CD14-positive monocyte (primary cell): ENCODE measurements at regions not wholly inside any gene's neighbourhood (a gene's known extent, or its start where the extent isn't known, plus 50 kb on each side); places are given as distances from the start of the nearest gene placed in this dataset.
A peak's percentile ranks its signal among the peaks of the same experiment; 100 is the strongest.

ENCODE experiments used
- DNase-seq, 3 donors: peaks; one replicate each; pipeline ENCODE4 v3.0.0-alpha.2; 2011 to 2022
- H2AFZ ChIP-seq: 2 replicates; pipeline ENCODE4 v1.6.0; 2012; ENCODE audit warnings: mild to moderate bottlenecking, low read depth, low read length, inconsistent platforms; ENCODE audit not compliant: insufficient read depth, poor library complexity, severe bottlenecking
- H3K27ac ChIP-seq, 2 donors: 1 replicate in 1 of 2; 2 replicates in 1 of 2; pipeline ENCODE4 v1.5.1; 2012 to 2013; ENCODE audit warnings: low read length in 2 of 2, control low read depth in 1 of 2, inconsistent platforms in 1 of 2, low read depth in 1 of 2, mild to moderate bottlenecking in 1 of 2
- H3K27me3 ChIP-seq, 2 donors: one replicate each; pipeline versions ENCODE4 v1.6.0 to v1.6.1; 2011 to 2013; ENCODE audit warnings: low read length in 2 of 2; ENCODE audit not compliant: control insufficient read depth in 2 of 2, insufficient read depth in 2 of 2
- H3K36me3 ChIP-seq, 2 donors: replicated peaks in 1 of 2; 1 replicate in 1 of 2; 2 replicates in 1 of 2; pipeline versions ENCODE4 v1.5.1 to v1.6.1; 2012 to 2013; ENCODE audit warnings: low read length in 2 of 2, control low read depth in 1 of 2, inconsistent platforms in 1 of 2, mild to moderate bottlenecking in 1 of 2; ENCODE audit not compliant: insufficient read depth in 2 of 2, control insufficient read depth in 1 of 2
- H3K4me1 ChIP-seq, 2 donors: 1 replicate in 1 of 2; 2 replicates in 1 of 2; pipeline versions ENCODE4 v1.5.1 to v1.6.1; 2012 to 2013; ENCODE audit warnings: low read length in 2 of 2, control low read depth in 1 of 2, inconsistent platforms in 1 of 2, mild to moderate bottlenecking in 1 of 2, moderate library complexity in 1 of 2; ENCODE audit not compliant: insufficient read depth in 2 of 2, control insufficient read depth in 1 of 2
- H3K4me2 ChIP-seq: replicated peaks from 2 replicates; pipeline ENCODE3; 2012; ENCODE audit warnings: low read length, moderate library complexity, mild to moderate bottlenecking; ENCODE audit not compliant: poor library complexity, severe bottlenecking; ENCODE audit errors: extremely low read depth
- H3K4me3 ChIP-seq, 3 experiments: fragments of 200-600 bp in 1 of 3; sonication (generic) in 1 of 3; replicated peaks in 1 of 3; 1 replicate in 2 of 3; 2 replicates in 1 of 3; pipeline ENCODE4 v1.5.1; 2011 to 2013; ENCODE audit warnings: low read length in 3 of 3, mild to moderate bottlenecking in 3 of 3, control low read depth in 2 of 3, low read depth in 2 of 3, inconsistent platforms in 1 of 3, moderate library complexity in 1 of 3
- H3K79me2 ChIP-seq: 2 replicates; pipeline ENCODE4 v1.6.0; 2012; ENCODE audit warnings: mild to moderate bottlenecking, control low read depth, inconsistent platforms, low read length, moderate library complexity; ENCODE audit not compliant: insufficient read depth
- H3K9ac ChIP-seq: 2 replicates; pipeline ENCODE4 v1.6.0; 2017; ENCODE audit warnings: low read length, mild to moderate bottlenecking; ENCODE audit not compliant: insufficient read depth, poor library complexity, severe bottlenecking
- H3K9me3 ChIP-seq, 2 donors: replicated peaks in 1 of 2; 1 replicate in 1 of 2; 2 replicates in 1 of 2; pipeline versions ENCODE4 v1.5.1 to v1.6.1; 2012 to 2013; ENCODE audit warnings: low read length in 2 of 2, control low read depth in 1 of 2; ENCODE audit not compliant: control insufficient read depth in 1 of 2, insufficient read depth in 1 of 2
- H4K20me1 ChIP-seq: 2 replicates; pipeline ENCODE4 v1.6.0; 2012; ENCODE audit warnings: mild to moderate bottlenecking, low read length, control low read depth, moderate library complexity; ENCODE audit not compliant: insufficient read depth
- H3K27ac Mint-ChIP-seq, 7 donors: one replicate each; pipeline ENCODE4 v1.8.0; 2020; ENCODE audit warnings: mild to moderate bottlenecking in 7 of 7, mixed read lengths in 7 of 7, moderate library complexity in 6 of 7, inconsistent platforms in 2 of 7
- H3K27me3 Mint-ChIP-seq, 3 donors: one replicate each; pipeline ENCODE4 v1.8.0; 2021 to 2022; ENCODE audit warnings: low read depth in 3 of 3, mild to moderate bottlenecking in 3 of 3, mixed read lengths in 3 of 3, moderate library complexity in 3 of 3, inconsistent platforms in 1 of 3
- H3K36me3 Mint-ChIP-seq, 2 donors: one replicate each; pipeline ENCODE4 v1.8.0; 2020; ENCODE audit warnings: mixed read lengths in 2 of 2, inconsistent platforms in 1 of 2, mild to moderate bottlenecking in 1 of 2
- H3K4me1 Mint-ChIP-seq: one replicate; pipeline ENCODE4 v1.8.0; 2020; ENCODE audit warnings: mild to moderate bottlenecking, mixed read lengths
- H3K4me3 Mint-ChIP-seq, 2 donors: one replicate each; pipeline ENCODE4 v1.8.0; 2020; ENCODE audit warnings: mild to moderate bottlenecking in 2 of 2, mixed read lengths in 2 of 2, moderate library complexity in 1 of 2
- H3K9me3 Mint-ChIP-seq, 7 donors: one replicate each; pipeline ENCODE4 v1.8.0; 2020 to 2022; ENCODE audit warnings: mixed read lengths in 7 of 7, mild to moderate bottlenecking in 6 of 7, moderate library complexity in 6 of 7, inconsistent platforms in 2 of 7
- WGBS: methylation state at CpG from one replicate; pipeline ENCODE4 v1.1.5; 2013; ENCODE audit warnings: missing lambda C conversion rate; ENCODE audit not compliant: insufficient coverage; 5-methylcytosine and 5-hydroxymethylcytosine counted together
- intact Hi-C, 2 donors: fragments of 100-400 bp; cut with micrococcal nuclease; formaldehyde crosslinking; loops; one replicate each; pipeline versions ENCODE4 v1.15.0 to v1.15.1; 2023
- TF ChIP-seq, protein P1 (sequence below): fragments of 200-600 bp; IDR thresholded peaks from one replicate; pipeline ENCODE4 v1.8.0; 2022; ENCODE audit warnings: antibody characterized with exemption, mild to moderate bottlenecking

DNA sequence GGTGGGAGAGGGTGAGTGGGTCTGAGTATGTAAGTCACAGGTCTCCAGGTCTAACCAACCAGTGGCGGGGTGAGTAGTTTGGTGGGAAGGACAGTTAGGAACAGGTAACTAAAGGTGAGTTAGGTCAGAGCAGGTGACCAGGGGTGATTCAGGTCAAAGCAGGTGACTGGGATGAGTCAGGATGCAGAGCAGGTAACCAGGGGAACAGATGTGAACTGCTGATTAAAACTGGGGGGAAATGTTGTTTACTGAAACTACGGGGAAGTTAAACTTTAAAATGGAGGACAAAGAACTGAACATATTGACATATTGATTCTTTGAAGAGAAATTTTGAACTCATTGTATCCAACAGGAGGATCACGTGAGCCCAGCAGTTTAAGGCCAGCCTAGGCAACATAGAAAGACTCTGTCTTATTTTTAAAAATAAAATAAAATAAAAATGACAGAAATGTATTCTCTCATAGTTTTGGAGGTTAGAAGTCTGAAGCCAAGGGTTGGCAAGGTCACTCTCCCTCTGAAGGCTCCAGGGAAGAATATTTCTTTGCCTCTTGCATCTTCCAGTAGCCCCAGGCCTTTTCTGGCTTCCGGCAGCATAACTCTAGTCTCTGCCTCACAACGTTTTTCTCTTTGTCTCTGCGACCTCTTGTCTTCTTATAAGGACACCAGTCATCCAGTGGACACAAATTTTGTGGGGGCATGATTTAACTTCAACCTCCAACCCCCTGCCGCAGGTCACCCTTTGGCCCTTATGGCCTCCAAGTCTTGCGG, 64.3 kb upstream of the TINAGL1 start:
- H3K27ac Mint-ChIP-seq: peak overlapping the region in 1 of 7 donors; percentile 31
- intact Hi-C loops: no loop called here
- H3K27me3 Mint-ChIP-seq: peaks cover 1 to 12% (median 6%) of the 10 kb centered on the region in 3 donors
- Histone ChIP-seq H3K9me3 (peaks cover 0 to 14% of the 10 kb centered on the region in 2 donors), H3K27me3 (no peaks in the 10 kb centered on the region), H3K79me2 (no peaks in the 10 kb centered on the region), H3K4me3 (no peak overlapping the region), H3K9ac (no peak overlapping the region), H3K36me3 (no peaks in the 10 kb centered on the region), H2AFZ (no peak overlapping the region), H3K27ac (no peak overlapping the region), H3K4me2 (no peak overlapping the region), H3K4me1 (no peaks in the 10 kb centered on the region), H4K20me1 (no peaks in the 10 kb centered on the region)
- peaks cover 0 to 2% of the 10 kb centered on the region in 2 donors for H3K36me3 Mint-ChIP-seq
- WGBS: 67% methylated on average over 3 of the region's 8 CpGs
- DNase-seq: no peak
- peaks cover 20% of the 10 kb centered on the region for H3K4me1 Mint-ChIP-seq
- TF ChIP-seq, protein P1, sequence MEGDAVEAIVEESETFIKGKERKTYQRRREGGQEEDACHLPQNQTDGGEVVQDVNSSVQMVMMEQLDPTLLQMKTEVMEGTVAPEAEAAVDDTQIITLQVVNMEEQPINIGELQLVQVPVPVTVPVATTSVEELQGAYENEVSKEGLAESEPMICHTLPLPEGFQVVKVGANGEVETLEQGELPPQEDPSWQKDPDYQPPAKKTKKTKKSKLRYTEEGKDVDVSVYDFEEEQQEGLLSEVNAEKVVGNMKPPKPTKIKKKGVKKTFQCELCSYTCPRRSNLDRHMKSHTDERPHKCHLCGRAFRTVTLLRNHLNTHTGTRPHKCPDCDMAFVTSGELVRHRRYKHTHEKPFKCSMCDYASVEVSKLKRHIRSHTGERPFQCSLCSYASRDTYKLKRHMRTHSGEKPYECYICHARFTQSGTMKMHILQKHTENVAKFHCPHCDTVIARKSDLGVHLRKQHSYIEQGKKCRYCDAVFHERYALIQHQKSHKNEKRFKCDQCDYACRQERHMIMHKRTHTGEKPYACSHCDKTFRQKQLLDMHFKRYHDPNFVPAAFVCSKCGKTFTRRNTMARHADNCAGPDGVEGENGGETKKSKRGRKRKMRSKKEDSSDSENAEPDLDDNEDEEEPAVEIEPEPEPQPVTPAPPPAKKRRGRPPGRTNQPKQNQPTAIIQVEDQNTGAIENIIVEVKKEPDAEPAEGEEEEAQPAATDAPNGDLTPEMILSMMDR: no peak
- H3K4me3 Mint-ChIP-seq: no peak overlapping the region
- H3K9me3 Mint-ChIP-seq: peaks cover 2 to 17% (median 12%) of the 10 kb centered on the region in 7 donors

DNA sequence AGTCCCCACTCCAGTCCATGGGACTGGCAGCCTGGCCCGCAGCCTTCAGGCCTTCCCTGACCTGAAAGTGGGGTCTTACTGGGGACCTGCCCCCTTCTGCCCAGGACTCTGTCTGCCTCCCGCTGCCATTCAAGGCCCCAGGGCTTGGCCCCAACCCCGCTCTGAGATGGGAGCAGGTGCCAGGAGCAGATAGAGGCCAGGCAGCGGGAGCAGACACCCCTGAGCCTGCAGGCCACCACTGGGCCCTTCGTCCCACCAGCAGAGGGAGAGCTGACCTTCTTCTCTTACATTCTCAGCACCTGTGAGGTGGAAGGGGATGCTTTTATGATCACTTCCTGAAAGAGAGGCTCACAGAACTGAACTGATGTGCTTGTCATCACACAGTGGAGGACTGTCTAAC, 62.2 kb upstream of the TINAGL1 start:
- H4K20me1 ChIP-seq: no peaks in the 10 kb centered on the region
- peaks cover 0 to 14% of the 10 kb centered on the region in 2 donors for H3K9me3 ChIP-seq
- no peak overlapping the region for H3K9ac ChIP-seq
- H3K4me1 Mint-ChIP-seq: peaks cover 14% of the 10 kb centered on the region
- H3K36me3 ChIP-seq: no peaks in the 10 kb centered on the region
- H3K9me3 Mint-ChIP-seq: peaks cover 2 to 17% (median 12%) of the 10 kb centered on the region in 7 donors
- DNase-seq: no peak
- H3K27ac ChIP-seq: no peak overlapping the region
- H3K4me2 ChIP-seq: no peak overlapping the region
- no peaks in the 10 kb centered on the region for H3K27me3 ChIP-seq
- TF ChIP-seq, protein P1: no peak
- H3K4me3 ChIP-seq: no peak overlapping the region
- intact Hi-C loops: no loop called here
- H2AFZ ChIP-seq: no peak overlapping the region
- H3K27ac Mint-ChIP-seq: no peak overlapping the region
- H3K4me1 ChIP-seq: no peaks in the 10 kb centered on the region
- whole genome bisulfite sequencing: 100% methylated on average over 2 of the region's 5 CpGs
- H3K4me3 Mint-ChIP-seq: no peak overlapping the region
- no peaks in the 10 kb centered on the region for H3K79me2 ChIP-seq
- H3K36me3 Mint-ChIP-seq: peaks cover 0 to 2% of the 10 kb centered on the region in 2 donors
- H3K27me3 Mint-ChIP-seq: peaks cover 1 to 9% (median 6%) of the 10 kb centered on the region in 3 donors
